GM23338 (cell line): ENCODE measurements at regions not wholly inside any gene's neighbourhood (a gene's known extent, or its start where the extent isn't known, plus 50 kb on each side); places are given as distances from the start of the nearest gene placed in this dataset.

Experiments
- CREB1 ChIP-seq: fragments of 250-450 bp; sonication (Bioruptor Pico); IDR thresholded peaks from 2 replicates; pipeline ENCODE4 v1.5.0; 2020; ENCODE audit warnings: low read depth, mild to moderate bottlenecking, moderate library complexity
- CTCF ChIP-seq, 2 experiments: fragments of 200-600 bp in 1 of 2; sonication (generic) in 1 of 2; conservative IDR thresholded peaks; 2 replicates each; pipeline versions ENCODE4 v1.5.1 to v1.6.1; 2016 to 2017; ENCODE audit warnings: antibody characterized with exemption in 2 of 2, low read depth in 2 of 2, mild to moderate bottlenecking in 2 of 2, moderate library complexity in 1 of 2
- EZH2 ChIP-seq: fragments of 200-600 bp; sonication (generic); IDR thresholded peaks from one replicate; pipeline ENCODE4 v1.8.0; 2017; ENCODE audit warnings: antibody characterized with exemption, mild to moderate bottlenecking, low read depth; ENCODE audit not compliant: unreplicated experiment
- EZH2phosphoT487 ChIP-seq: fragments of 200-600 bp; sonication (generic); IDR thresholded peaks from one replicate; pipeline ENCODE4 v1.8.1; 2018; ENCODE audit warnings: antibody characterized with exemption; ENCODE audit not compliant: unreplicated experiment
- JUNB ChIP-seq: IDR thresholded peaks from one replicate; pipeline ENCODE4 v1.6.1; 2016; ENCODE audit warnings: antibody characterized with exemption; ENCODE audit not compliant: unreplicated experiment
- NANOG ChIP-seq: IDR thresholded peaks from 2 replicates; pipeline ENCODE4 v1.6.1; 2016; ENCODE audit warnings: antibody characterized with exemption, borderline replicate concordance
- POLR2AphosphoS5 ChIP-seq: IDR thresholded peaks from 2 replicates; pipeline ENCODE4 v1.6.1; 2016; ENCODE audit warnings: antibody characterized with exemption, low read depth
- REST ChIP-seq: IDR thresholded peaks from one replicate; pipeline ENCODE4 v1.6.1; 2018; ENCODE audit warnings: antibody characterized with exemption; ENCODE audit not compliant: unreplicated experiment
- ZNF114 ChIP-seq: fragments of 250-450 bp; sonication (Bioruptor Pico); IDR thresholded peaks from 2 replicates; pipeline ENCODE4 v1.5.0; 2020; ENCODE audit warnings: mild to moderate bottlenecking, moderate library complexity

- TF ChIP-seq CTCF (conservative IDR thresholded peaks at IDR 0.05; ENCODE audit: low read depth in 2 of 2) = no peak
- TF ChIP-seq EZH2phosphoT487 = no peak
- TF ChIP-seq POLR2AphosphoS5 = no peak
- no peak for TF ChIP-seq REST
- TF ChIP-seq EZH2 = no peak
- TF ChIP-seq NANOG = no peak
- no peak for TF ChIP-seq JUNB
- no peak for TF ChIP-seq ZNF114 (CRISPR knock-in tag)
- TF ChIP-seq CREB1 (CRISPR knock-in tag) = no peak
These were observed 87.4 kb downstream of the FASLG start for GRCh38 chr1:172746091-172746949.
